ENCODE measurements at regions not wholly inside any gene's neighbourhood (a gene's known extent, or its start where the extent isn't known, plus 50 kb on each side); places are given as distances from the start of the nearest gene placed in this dataset.

DNA sequence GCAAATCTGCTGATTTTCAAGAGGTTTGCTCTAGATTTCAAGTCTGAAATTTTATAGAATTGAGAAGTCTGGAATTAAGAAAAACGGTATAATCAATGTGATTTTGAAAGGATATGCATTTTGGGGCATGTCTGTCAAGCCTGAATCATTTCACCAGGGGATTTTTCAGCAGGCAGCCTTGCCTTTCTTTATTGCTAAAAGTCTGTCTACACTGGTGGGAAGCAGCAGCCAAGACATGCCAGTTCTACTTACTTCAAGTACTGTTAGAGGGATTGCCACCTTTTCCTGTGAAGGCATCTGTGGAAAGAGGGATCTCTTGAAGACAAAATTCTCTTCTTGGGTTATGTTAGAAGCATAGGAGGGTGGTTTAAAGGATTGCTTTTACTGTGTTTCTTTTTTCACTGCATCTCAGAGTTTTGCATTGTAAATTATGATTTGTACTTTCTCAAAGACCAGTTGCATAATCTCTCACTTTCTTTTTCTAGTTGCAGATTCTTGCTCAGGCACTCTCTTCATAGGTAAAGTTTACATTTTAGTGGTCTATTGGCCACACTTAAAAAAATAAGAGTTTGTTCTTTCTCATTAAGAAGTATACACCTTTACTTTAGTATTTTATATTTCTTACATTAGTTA, 837.0 kb downstream of the GALC start (continued):
- TF ChIP-seq POLR2AphosphoS5 (IDR thresholded peaks at IDR 0.05; ENCODE audit: low read depth) (no peak), JUNB (IDR thresholded peaks at IDR 0.05; ENCODE audit: unreplicated experiment) (no peak)
- TF ChIP-seq, protein P1, sequence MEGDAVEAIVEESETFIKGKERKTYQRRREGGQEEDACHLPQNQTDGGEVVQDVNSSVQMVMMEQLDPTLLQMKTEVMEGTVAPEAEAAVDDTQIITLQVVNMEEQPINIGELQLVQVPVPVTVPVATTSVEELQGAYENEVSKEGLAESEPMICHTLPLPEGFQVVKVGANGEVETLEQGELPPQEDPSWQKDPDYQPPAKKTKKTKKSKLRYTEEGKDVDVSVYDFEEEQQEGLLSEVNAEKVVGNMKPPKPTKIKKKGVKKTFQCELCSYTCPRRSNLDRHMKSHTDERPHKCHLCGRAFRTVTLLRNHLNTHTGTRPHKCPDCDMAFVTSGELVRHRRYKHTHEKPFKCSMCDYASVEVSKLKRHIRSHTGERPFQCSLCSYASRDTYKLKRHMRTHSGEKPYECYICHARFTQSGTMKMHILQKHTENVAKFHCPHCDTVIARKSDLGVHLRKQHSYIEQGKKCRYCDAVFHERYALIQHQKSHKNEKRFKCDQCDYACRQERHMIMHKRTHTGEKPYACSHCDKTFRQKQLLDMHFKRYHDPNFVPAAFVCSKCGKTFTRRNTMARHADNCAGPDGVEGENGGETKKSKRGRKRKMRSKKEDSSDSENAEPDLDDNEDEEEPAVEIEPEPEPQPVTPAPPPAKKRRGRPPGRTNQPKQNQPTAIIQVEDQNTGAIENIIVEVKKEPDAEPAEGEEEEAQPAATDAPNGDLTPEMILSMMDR (conservative IDR thresholded peaks at IDR 0.05; ENCODE audit: low read depth in 2 of 2) = no peak

- no peaks in the 10 kb centered on the region for H3K79me2 ChIP-seq (replicated peaks; ENCODE audit: insufficient read depth)
- no peaks in the 10 kb centered on the region for H3K36me3 ChIP-seq (ENCODE audit: insufficient read depth)
- Mint-ChIP-seq H3K27ac (no peak overlapping the region), H3K27me3 (ENCODE audit: insufficient read depth, low read depth, poor library complexity) (peaks cover 55% of the 10 kb centered on the region), H3K4me1 (peaks cover 62% of the 10 kb centered on the region), H3K9me3 (peaks cover 3% of the 10 kb centered on the region; the same call in 2 of the 3 replicates), H3K36me3 (ENCODE audit: low read depth) (no peaks in the 10 kb centered on the region; the same call in 2 of the 3 replicates), H3K4me3 (no peak overlapping the region)
- no peaks in the 10 kb centered on the region for H3K9me2 ChIP-seq (ENCODE audit: insufficient read depth)
- no peak overlapping the region for H3K27ac ChIP-seq (ENCODE audit: low read depth)
- H4K20me1 ChIP-seq (replicated peaks; ENCODE audit: insufficient read depth) = no peaks in the 10 kb centered on the region
- H3K27me3 ChIP-seq (ENCODE audit: insufficient read depth) = peaks cover 49% of the 10 kb centered on the region
- peak overlapping the region; percentile 30; the same call in 1 of the 2 replicates for H3K4me2 ChIP-seq
- ATAC-seq = no peak
- peaks cover 47% of the 10 kb centered on the region for H3K4me1 ChIP-seq (ENCODE audit: insufficient read depth)
- no peaks in the 10 kb centered on the region for H3F3A ChIP-seq (replicated peaks; ENCODE audit: low read depth)
- no peak overlapping the region for H2AFZ ChIP-seq
- no peak overlapping the region for H3K4me3 ChIP-seq
- no peak for DNase-seq (ENCODE audit: low spot score)
- TF ChIP-seq, protein P1 (conservative IDR thresholded peaks at IDR 0.05; ENCODE audit: low read depth in 2 of 2) = no peak
- TF ChIP-seq ZNF462 (CRISPR knock-in tag; IDR thresholded peaks at IDR 0.05) (no peak), POLR2AphosphoS5 (IDR thresholded peaks at IDR 0.05; ENCODE audit: low read depth) (no peak), STAT1 (IDR thresholded peaks at IDR 0.05; ENCODE audit: unreplicated experiment) (no peak)
These were observed 839.1 kb downstream of the GALC start for GRCh38 chr14:87153901-87154300.

All from GM23338 (cell line).